ENCODE measurements at regions not wholly inside any gene's neighbourhood (a gene's known extent, or its start where the extent isn't known, plus 50 kb on each side); places are given as distances from the start of the nearest gene placed in this dataset.

- intact Hi-C loops (cut with DNase I), result no loop called here
- DNase-seq, result no peak
- no peak for ATAC-seq
Observed at GRCh38 chr1:70820396-70820795, 227.2 kb downstream of the PTGER3 start.

GRCh38 chr1:70820995-70821394 is 226.6 kb downstream of the PTGER3 start:
- H3K4me1 ChIP-seq, result peaks cover 0 to 15% (median 7%) of the 10 kb centered on the region in 9 donors
- 45 to 57% methylated on average over 2 of the region's 2 CpGs for WGBS, 2 donors
- intact Hi-C loops (cut with DNase I), result no loop called here

More at GRCh38 chr1:70820396-70820795, 227.2 kb downstream of the PTGER3 start:
- H3K36me3 ChIP-seq, result no peaks in the 10 kb centered on the region
- H3K4me3 ChIP-seq, result no peak overlapping the region
- H3K27ac ChIP-seq, result no peak overlapping the region
- peaks cover 0 to 15% (median 7%) of the 10 kb centered on the region in 9 donors for H3K4me1 ChIP-seq
- TF ChIP-seq CTCF (IDR thresholded peaks at IDR 0.05), result no peak
- no peaks in the 10 kb centered on the region for H3K9me3 ChIP-seq
- no peaks in the 10 kb centered on the region for H3K27me3 ChIP-seq

GRCh38 chr1:70826428-70826827 is 221.2 kb downstream of the PTGER3 start:
- H3K4me1 ChIP-seq, result peaks cover 0 to 9% (median 0%) of the 10 kb centered on the region in 9 donors
- no peak overlapping the region for H3K4me3 ChIP-seq
- H3K27ac ChIP-seq, result no peak overlapping the region
- no peak for TF ChIP-seq CTCF (IDR thresholded peaks at IDR 0.05)
- 90 to 94% methylated on average over 3 of the region's 3 CpGs for WGBS, 2 donors
- no peaks in the 10 kb centered on the region for H3K36me3 ChIP-seq
- DNase-seq (no peak), ATAC-seq (no peak)
- intact Hi-C loops (cut with DNase I), result no loop called here
- no peaks in the 10 kb centered on the region for H3K27me3 ChIP-seq
- peaks cover 0 to 8% (median 0%) of the 10 kb centered on the region in 11 donors for H3K9me3 ChIP-seq

More at GRCh38 chr1:70820995-70821394, 226.6 kb downstream of the PTGER3 start:
- Histone ChIP-seq H3K9me3 (no peaks in the 10 kb centered on the region), H3K36me3 (no peaks in the 10 kb centered on the region), H3K27me3 (no peaks in the 10 kb centered on the region), H3K4me3 (no peak overlapping the region), H3K27ac (no peak overlapping the region)
- TF ChIP-seq CTCF (IDR thresholded peaks at IDR 0.05), result no peak
- no peak for ATAC-seq
- no peak for DNase-seq

GRCh38 chr1:70827030-70827429 is 220.6 kb downstream of the PTGER3 start:
- Histone ChIP-seq H3K4me1 (peaks cover 0 to 9% (median 0%) of the 10 kb centered on the region in 9 donors), H3K4me3 (no peak overlapping the region), H3K9me3 (peaks cover 0 to 14% (median 0%) of the 10 kb centered on the region in 11 donors), H3K27ac (no peak overlapping the region), H3K36me3 (no peaks in the 10 kb centered on the region), H3K27me3 (no peaks in the 10 kb centered on the region)
- 94% methylated on average over 3 of the region's 3 CpGs for WGBS, 2 donors
- intact Hi-C loops (cut with DNase I), result no loop called here
- TF ChIP-seq CTCF (IDR thresholded peaks at IDR 0.05), result no peak
- ATAC-seq (no peak), DNase-seq (no peak)
